Peyer's patch (tissue), 4 donors: ENCODE measurements at regions not wholly inside any gene's neighbourhood (a gene's known extent, or its start where the extent isn't known, plus 50 kb on each side); places are given as distances from the start of the nearest gene placed in this dataset.

Experiments used
- CTCF ChIP-seq, 6 experiments: fragments of 450-650 bp in 4 of 6; fragments of 200-600 bp in 2 of 6; sonication (generic) in 1 of 6; IDR thresholded peaks; one replicate each; pipeline ENCODE4 v1.5.1; 2017 to 2019; ENCODE audit warnings: antibody characterized with exemption in 6 of 6, mild to moderate bottlenecking in 3 of 6, moderate library complexity in 1 of 6
- POLR2A ChIP-seq, 2 donors: fragments of 450-650 bp; IDR thresholded peaks; one replicate each; pipeline ENCODE4 v1.5.1; 2017; ENCODE audit warnings: antibody characterized with exemption in 2 of 2, mild to moderate bottlenecking in 2 of 2, moderate library complexity in 2 of 2

- TF ChIP-seq CTCF (IDR thresholded peaks at IDR 0.05) (no peak), POLR2A (IDR thresholded peaks at IDR 0.05) (no peak)
Measured at GRCh38 chr6:19354181-19354580, 483.0 kb upstream of the ID4 start.
